Liver (tissue), 3 donors: ENCODE measurements at regions not wholly inside any gene's neighbourhood (a gene's known extent, or its start where the extent isn't known, plus 50 kb on each side); places are given as distances from the start of the nearest gene placed in this dataset.

Source experiments
- EGR1 ChIP-seq, 2 donors: IDR thresholded peaks; 2 replicates each; pipeline ENCODE4 v1.6.1; 2016 to 2018; ENCODE audit warnings: antibody characterized with exemption in 2 of 2, low read depth in 2 of 2
- FOXA1 ChIP-seq: IDR thresholded peaks from 2 replicates; pipeline ENCODE4 v1.6.1; 2016; ENCODE audit warnings: antibody characterized with exemption
- GABPA ChIP-seq, 2 donors: IDR thresholded peaks in 1 of 2; conservative IDR thresholded peaks in 1 of 2; 2 replicates each; pipeline ENCODE4 v1.6.1; 2016; ENCODE audit warnings: antibody characterized with exemption in 2 of 2, mild to moderate bottlenecking in 1 of 2, moderate library complexity in 1 of 2
- RAD21 ChIP-seq, 2 donors: IDR thresholded peaks; 2 replicates each; pipeline ENCODE4 v1.6.1; 2016; ENCODE audit warnings: antibody characterized with exemption in 2 of 2, mild to moderate bottlenecking in 2 of 2
- RXRA ChIP-seq, 2 donors: IDR thresholded peaks; 2 replicates each; pipeline ENCODE4 v1.6.1; 2017 to 2018; ENCODE audit warnings: antibody characterized with exemption in 2 of 2, mild to moderate bottlenecking in 1 of 2
- SP1 ChIP-seq: IDR thresholded peaks from 2 replicates; pipeline ENCODE4 v1.6.1; 2018; ENCODE audit warnings: antibody characterized with exemption, mild to moderate bottlenecking
- TAF1 ChIP-seq: conservative IDR thresholded peaks from 2 replicates; pipeline ENCODE4 v1.6.1; 2016; ENCODE audit warnings: antibody characterized with exemption, mild to moderate bottlenecking
- YY1 ChIP-seq: IDR thresholded peaks from 2 replicates; pipeline ENCODE4 v1.6.1; 2016; ENCODE audit warnings: antibody characterized with exemption, mild to moderate bottlenecking
- TF ChIP-seq, protein P1 (sequence below): IDR thresholded peaks from 2 replicates; pipeline ENCODE4 v1.6.1; 2016; ENCODE audit warnings: antibody characterized with exemption, mild to moderate bottlenecking
- TF ChIP-seq, protein P2 (sequence below): fragments of 150-350 bp; IDR thresholded peaks from 2 replicates; pipeline ENCODE4 v1.5.1; 2017; ENCODE audit warnings: improper control_type of control experiment, low read depth, low read length; ENCODE audit not compliant: missing input control
- TF ChIP-seq, protein P3 (sequence below): IDR thresholded peaks from 2 replicates; pipeline ENCODE4 v1.6.1; 2016; ENCODE audit warnings: antibody characterized with exemption
- donor health status: healthy.
- donor health status: healthy.

DNA sequence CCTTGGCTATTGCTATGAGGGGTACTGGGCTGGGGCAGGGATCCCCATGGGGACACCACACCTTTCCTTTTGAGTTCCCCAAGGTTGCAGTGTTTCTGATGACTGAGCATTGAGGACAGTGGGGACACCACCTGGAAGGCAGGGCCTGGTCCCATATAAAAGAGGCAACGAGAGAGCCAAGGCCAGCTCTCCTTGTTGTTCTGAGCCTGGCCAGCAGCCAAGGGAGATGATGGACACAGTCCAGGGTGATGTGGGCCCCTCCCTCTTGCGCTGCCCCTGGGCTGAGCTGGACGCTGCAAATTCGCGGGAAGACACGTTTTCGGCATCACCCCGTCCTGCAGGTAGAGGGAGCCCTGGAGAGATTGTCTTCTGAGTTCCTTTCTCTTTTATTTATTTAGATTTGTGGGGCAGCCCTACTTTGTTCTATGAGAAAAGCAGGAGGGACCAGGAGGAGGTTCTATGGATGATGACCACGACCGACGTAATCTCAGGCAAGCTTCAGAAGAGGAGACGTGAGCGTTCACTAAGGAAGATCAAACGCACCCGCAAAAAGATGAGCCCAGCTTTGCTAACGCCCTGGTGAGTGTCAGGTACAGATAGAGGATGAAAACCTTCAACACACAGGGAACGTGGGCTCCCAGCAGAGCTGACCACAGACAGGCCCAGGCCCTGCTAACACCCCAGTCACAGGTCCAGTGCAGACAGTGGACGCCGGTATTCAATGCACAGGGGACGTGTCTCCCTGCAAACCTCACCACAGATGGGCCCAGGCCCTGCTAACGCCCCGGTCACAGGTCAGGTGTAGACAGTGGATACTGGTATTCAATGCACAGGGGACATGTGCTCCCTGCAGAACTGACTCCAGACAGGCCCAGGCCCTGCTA is 97.4 kb downstream of the SHOX start:
- TF ChIP-seq, protein P1, sequence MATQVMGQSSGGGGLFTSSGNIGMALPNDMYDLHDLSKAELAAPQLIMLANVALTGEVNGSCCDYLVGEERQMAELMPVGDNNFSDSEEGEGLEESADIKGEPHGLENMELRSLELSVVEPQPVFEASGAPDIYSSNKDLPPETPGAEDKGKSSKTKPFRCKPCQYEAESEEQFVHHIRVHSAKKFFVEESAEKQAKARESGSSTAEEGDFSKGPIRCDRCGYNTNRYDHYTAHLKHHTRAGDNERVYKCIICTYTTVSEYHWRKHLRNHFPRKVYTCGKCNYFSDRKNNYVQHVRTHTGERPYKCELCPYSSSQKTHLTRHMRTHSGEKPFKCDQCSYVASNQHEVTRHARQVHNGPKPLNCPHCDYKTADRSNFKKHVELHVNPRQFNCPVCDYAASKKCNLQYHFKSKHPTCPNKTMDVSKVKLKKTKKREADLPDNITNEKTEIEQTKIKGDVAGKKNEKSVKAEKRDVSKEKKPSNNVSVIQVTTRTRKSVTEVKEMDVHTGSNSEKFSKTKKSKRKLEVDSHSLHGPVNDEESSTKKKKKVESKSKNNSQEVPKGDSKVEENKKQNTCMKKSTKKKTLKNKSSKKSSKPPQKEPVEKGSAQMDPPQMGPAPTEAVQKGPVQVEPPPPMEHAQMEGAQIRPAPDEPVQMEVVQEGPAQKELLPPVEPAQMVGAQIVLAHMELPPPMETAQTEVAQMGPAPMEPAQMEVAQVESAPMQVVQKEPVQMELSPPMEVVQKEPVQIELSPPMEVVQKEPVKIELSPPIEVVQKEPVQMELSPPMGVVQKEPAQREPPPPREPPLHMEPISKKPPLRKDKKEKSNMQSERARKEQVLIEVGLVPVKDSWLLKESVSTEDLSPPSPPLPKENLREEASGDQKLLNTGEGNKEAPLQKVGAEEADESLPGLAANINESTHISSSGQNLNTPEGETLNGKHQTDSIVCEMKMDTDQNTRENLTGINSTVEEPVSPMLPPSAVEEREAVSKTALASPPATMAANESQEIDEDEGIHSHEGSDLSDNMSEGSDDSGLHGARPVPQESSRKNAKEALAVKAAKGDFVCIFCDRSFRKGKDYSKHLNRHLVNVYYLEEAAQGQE: no peak
- TF ChIP-seq, protein P2, sequence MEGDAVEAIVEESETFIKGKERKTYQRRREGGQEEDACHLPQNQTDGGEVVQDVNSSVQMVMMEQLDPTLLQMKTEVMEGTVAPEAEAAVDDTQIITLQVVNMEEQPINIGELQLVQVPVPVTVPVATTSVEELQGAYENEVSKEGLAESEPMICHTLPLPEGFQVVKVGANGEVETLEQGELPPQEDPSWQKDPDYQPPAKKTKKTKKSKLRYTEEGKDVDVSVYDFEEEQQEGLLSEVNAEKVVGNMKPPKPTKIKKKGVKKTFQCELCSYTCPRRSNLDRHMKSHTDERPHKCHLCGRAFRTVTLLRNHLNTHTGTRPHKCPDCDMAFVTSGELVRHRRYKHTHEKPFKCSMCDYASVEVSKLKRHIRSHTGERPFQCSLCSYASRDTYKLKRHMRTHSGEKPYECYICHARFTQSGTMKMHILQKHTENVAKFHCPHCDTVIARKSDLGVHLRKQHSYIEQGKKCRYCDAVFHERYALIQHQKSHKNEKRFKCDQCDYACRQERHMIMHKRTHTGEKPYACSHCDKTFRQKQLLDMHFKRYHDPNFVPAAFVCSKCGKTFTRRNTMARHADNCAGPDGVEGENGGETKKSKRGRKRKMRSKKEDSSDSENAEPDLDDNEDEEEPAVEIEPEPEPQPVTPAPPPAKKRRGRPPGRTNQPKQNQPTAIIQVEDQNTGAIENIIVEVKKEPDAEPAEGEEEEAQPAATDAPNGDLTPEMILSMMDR: no peak
- TF ChIP-seq FOXA1 (no peak), RAD21 (IDR thresholded peaks at IDR 0.05) (no peak), TAF1 (no peak), SP1 (no peak), RXRA (IDR thresholded peaks at IDR 0.05) (no peak), YY1 (no peak), EGR1 (IDR thresholded peaks at IDR 0.05; ENCODE audit: low read depth in 2 of 2) (no peak), GABPA (IDR thresholded peaks at IDR 0.05 in 1 of 2, conservative IDR thresholded peaks at IDR 0.05 in 1 of 2) (no peak)
- TF ChIP-seq, protein P3, sequence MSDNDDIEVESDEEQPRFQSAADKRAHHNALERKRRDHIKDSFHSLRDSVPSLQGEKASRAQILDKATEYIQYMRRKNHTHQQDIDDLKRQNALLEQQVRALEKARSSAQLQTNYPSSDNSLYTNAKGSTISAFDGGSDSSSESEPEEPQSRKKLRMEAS: no peak
